ENCODE measurements at regions not wholly inside any gene's neighbourhood (a gene's known extent, or its start where the extent isn't known, plus 50 kb on each side); places are given as distances from the start of the nearest gene placed in this dataset.

DNA sequence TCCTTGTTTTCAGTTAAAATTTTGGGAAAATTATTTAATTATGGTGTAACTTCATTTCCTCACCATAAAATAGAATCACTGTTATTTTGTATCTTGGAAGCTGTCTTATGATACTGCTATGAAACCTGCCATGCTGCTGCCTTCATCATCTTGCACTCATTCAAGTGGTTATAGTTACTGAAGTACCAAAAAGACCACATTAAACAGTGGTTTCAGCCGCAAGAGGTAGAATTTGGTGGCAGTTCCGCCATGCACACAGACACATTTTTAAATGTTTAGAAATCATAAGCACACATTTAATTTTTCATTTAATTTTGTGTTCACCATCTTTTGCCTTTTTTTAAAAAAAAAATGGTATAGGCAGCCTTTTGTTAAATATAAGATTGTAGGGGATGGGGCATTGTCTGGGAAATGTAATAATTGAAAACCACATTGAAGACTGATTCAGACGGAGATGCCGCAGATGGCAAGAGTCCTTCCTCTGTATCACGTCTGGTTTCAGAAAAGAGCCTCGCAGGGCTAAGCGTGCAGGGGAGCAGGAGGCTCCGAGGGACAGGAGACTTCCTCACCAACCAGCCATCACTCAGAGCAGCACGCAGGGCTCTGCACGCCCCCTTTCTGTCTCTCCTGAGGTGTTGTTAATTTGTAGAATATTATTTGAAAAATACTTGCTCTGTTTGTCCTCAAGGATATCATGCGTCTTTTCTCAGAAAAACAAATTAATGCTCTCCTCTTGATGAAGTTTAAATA is 115.2 kb upstream of the PELI2 start:
- TF ChIP-seq EZH2 (IDR thresholded peaks at IDR 0.05; ENCODE audit: borderline replicate concordance, insufficient read depth, low read depth, low read length, poor library complexity, severe bottlenecking), result no peak
- no peak for TF ChIP-seq CTCF (IDR thresholded peaks at IDR 0.05)
- 52% methylated on average over 5 of the region's 11 CpGs for WGBS (ENCODE audit: insufficient coverage)
- POLR2A ChIA-PET, result no interaction called here
- Histone ChIP-seq H3K9me3 (ENCODE audit: control extremely low read depth in 1 of 3, control insufficient read depth in 2 of 3, insufficient read depth in 1 of 3, low read length in 2 of 3) (no peaks in the 10 kb centered on the region), H3K36me3 (replicated peaks in 1 of 2; ENCODE audit: control extremely low read depth in 1 of 2, control insufficient read depth in 1 of 2, extremely low read depth in 1 of 2, insufficient read depth in 2 of 2, low read length in 1 of 2) (no peaks in the 10 kb centered on the region), H2AFZ (ENCODE audit: insufficient read depth, low read depth, low read length, poor library complexity, severe bottlenecking) (no peak overlapping the region), H3K4me1 (ENCODE audit: control insufficient read depth in 2 of 2, insufficient read depth in 2 of 2, low read length in 2 of 2) (peaks cover 9 to 19% of the 10 kb centered on the region in 2 donors), H3K27me3 (replicated peaks in 1 of 4; ENCODE audit: control extremely low read depth in 1 of 4, control insufficient read depth in 3 of 4, insufficient read depth in 4 of 4, low read length in 3 of 4) (peaks cover 0 to 7% (median 0%) of the 10 kb centered on the region in 4 experiments), H3K4me2 (replicated peaks; ENCODE audit: low read depth, low read length, poor library complexity, severe bottlenecking) (no peak overlapping the region), H3K4me3 (ENCODE audit: control extremely low read depth in 1 of 5, extremely low read depth in 1 of 5, insufficient read depth in 1 of 5, low read depth in 2 of 5, low read length in 4 of 5) (no peak overlapping the region), H3K27ac (ENCODE audit: low read length in 2 of 2) (no peak overlapping the region), H3K9ac (ENCODE audit: low read length) (no peak overlapping the region), H3K79me2 (ENCODE audit: control insufficient read depth, insufficient read depth, low read length) (no peaks in the 10 kb centered on the region), H4K20me1 (ENCODE audit: control insufficient read depth, insufficient read depth, low read length, poor library complexity, severe bottlenecking) (no peaks in the 10 kb centered on the region)
- DNase-seq, result no peak
- no peak overlapping the region for H3K27ac Mint-ChIP-seq
- peaks cover under 1% of the 10 kb centered on the region for H3K9me3 Mint-ChIP-seq (ENCODE audit: insufficient read depth)
- H3K27me3 Mint-ChIP-seq, result peaks cover 22% of the 10 kb centered on the region
- no peak overlapping the region for H3K4me3 Mint-ChIP-seq
- intact Hi-C loops (cut with micrococcal nuclease), result no loop called here
- H3K4me1 Mint-ChIP-seq, result peaks cover 24% of the 10 kb centered on the region
- ATAC-seq (ENCODE audit: low read depth), result no peak
- CTCF ChIA-PET, result no interaction called here

DNA sequence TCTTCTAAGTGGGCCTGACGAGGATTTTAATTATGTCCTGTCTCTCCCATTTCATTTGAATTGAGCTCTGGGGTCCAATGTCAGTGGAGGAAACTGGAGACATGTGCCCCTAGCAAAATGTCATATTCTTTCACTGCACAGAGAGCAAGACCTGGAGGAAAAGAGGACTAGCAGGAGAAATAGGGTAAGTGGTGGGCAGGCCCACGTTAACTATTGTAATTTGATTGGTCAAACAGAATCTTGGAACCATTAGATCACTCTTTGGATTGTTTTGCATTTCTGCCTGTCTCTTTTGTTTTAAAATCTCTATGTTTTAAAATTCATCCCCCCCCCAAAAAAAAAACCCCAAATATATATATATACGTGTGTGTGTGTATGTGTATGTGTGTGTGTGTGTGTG is 113.9 kb upstream of the PELI2 start:
- peaks cover 22% of the 10 kb centered on the region for H3K27me3 Mint-ChIP-seq
- no peaks in the 10 kb centered on the region for H3K36me3 ChIP-seq (replicated peaks in 1 of 2; ENCODE audit: control extremely low read depth in 1 of 2, control insufficient read depth in 1 of 2, extremely low read depth in 1 of 2, insufficient read depth in 2 of 2, low read length in 1 of 2)
- WGBS (ENCODE audit: insufficient coverage), result 67% methylated on average over 1 of the region's 3 CpGs
- intact Hi-C loops (cut with micrococcal nuclease), result no loop called here
- H3K27me3 ChIP-seq (replicated peaks in 1 of 4; ENCODE audit: control extremely low read depth in 1 of 4, control insufficient read depth in 3 of 4, insufficient read depth in 4 of 4, low read length in 3 of 4), result peaks cover 0 to 7% (median 0%) of the 10 kb centered on the region in 4 experiments
- H3K4me1 Mint-ChIP-seq, result peaks cover 27% of the 10 kb centered on the region
- H3K9ac ChIP-seq (ENCODE audit: low read length), result no peak overlapping the region
- no peaks in the 10 kb centered on the region for H3K9me3 ChIP-seq (ENCODE audit: control extremely low read depth in 1 of 3, control insufficient read depth in 2 of 3, insufficient read depth in 1 of 3, low read length in 2 of 3)
- H3K4me3 Mint-ChIP-seq, result peak overlapping the region; percentile 79
- no peak overlapping the region for H3K27ac ChIP-seq (ENCODE audit: low read length in 2 of 2)
- H3K4me3 ChIP-seq (ENCODE audit: control extremely low read depth in 1 of 5, extremely low read depth in 1 of 5, insufficient read depth in 1 of 5, low read depth in 2 of 5, low read length in 4 of 5), result peak overlapping the region in 1 of 5 experiments; percentile 28
- H2AFZ ChIP-seq (ENCODE audit: insufficient read depth, low read depth, low read length, poor library complexity, severe bottlenecking), result no peak overlapping the region
- H3K27ac Mint-ChIP-seq, result no peak overlapping the region
- no peak for ATAC-seq (ENCODE audit: low read depth)
- POLR2A ChIA-PET, result no interaction called here
- TF ChIP-seq EZH2 (IDR thresholded peaks at IDR 0.05; ENCODE audit: borderline replicate concordance, insufficient read depth, low read depth, low read length, poor library complexity, severe bottlenecking) (no peak), CTCF (IDR thresholded peaks at IDR 0.05) (no peak)
- peaks cover 9 to 19% of the 10 kb centered on the region in 2 donors for H3K4me1 ChIP-seq (ENCODE audit: control insufficient read depth in 2 of 2, insufficient read depth in 2 of 2, low read length in 2 of 2)
- no peaks in the 10 kb centered on the region for H4K20me1 ChIP-seq (ENCODE audit: control insufficient read depth, insufficient read depth, low read length, poor library complexity, severe bottlenecking)
- no peaks in the 10 kb centered on the region for H3K79me2 ChIP-seq (ENCODE audit: control insufficient read depth, insufficient read depth, low read length)
- H3K9me3 Mint-ChIP-seq (ENCODE audit: insufficient read depth), result peaks cover 10% of the 10 kb centered on the region
- no peak for DNase-seq
- CTCF ChIA-PET, result no interaction called here
- H3K4me2 ChIP-seq (replicated peaks; ENCODE audit: low read depth, low read length, poor library complexity, severe bottlenecking), result peak overlapping the region; percentile 52

Measured in B cell (primary cell).